D721Med (cell line): ENCODE measurements at regions not wholly inside any gene's neighbourhood (a gene's known extent, or its start where the extent isn't known, plus 50 kb on each side); places are given as distances from the start of the nearest gene placed in this dataset.

Source experiments
- DNase-seq: peaks from one replicate; pipeline ENCODE4 v3.0.0; 2011; ENCODE audit warnings: low spot score; ENCODE audit not compliant: insufficient read length
- FAIRE-seq: peaks from 2 replicates; lab custom pipeline; 2011; peaks lifted over from hg19 to GRCh38; lab: Jason Lieb, UNC
- CTCF ChIP-seq: IDR thresholded peaks from 2 replicates; pipeline ENCODE4 v1.5.1; 2012; ENCODE audit warnings: mild to moderate bottlenecking, control low read depth; ENCODE audit not compliant: insufficient read depth; ENCODE audit errors: missing control alignments

- no peak for FAIRE-seq
- TF ChIP-seq CTCF = no peak
- no peak for DNase-seq
These were observed 137.8 kb upstream of the CPEB2 start for GRCh38 chr4:14864365-14865030.

GRCh38 chr4:14865031-14865366, 137.3 kb upstream of the CPEB2 start:
- DNase-seq = no peak
- no peak for TF ChIP-seq CTCF
- no peak for FAIRE-seq

- no peak for DNase-seq
- FAIRE-seq = no peak
- no peak for TF ChIP-seq CTCF
These were observed 136.5 kb upstream of the CPEB2 start for GRCh38 chr4:14865804-14866203.

- DNase-seq = no peak
- no peak for TF ChIP-seq CTCF
- FAIRE-seq = no peak
These were observed 134.4 kb upstream of the CPEB2 start for GRCh38 chr4:14867847-14868246.

- DNase-seq (no peak), FAIRE-seq (no peak)
- TF ChIP-seq CTCF = no peak
These were observed 133.6 kb upstream of the CPEB2 start for GRCh38 chr4:14868426-14869395.

- TF ChIP-seq CTCF = peak; percentile 22
- FAIRE-seq = no peak
- DNase-seq = no peak
These were observed 130.4 kb upstream of the CPEB2 start for GRCh38 chr4:14871676-14872430.
